CD4-positive, CD25-positive, alpha-beta regulatory T cell (primary cell): ENCODE measurements at regions not wholly inside any gene's neighbourhood (a gene's known extent, or its start where the extent isn't known, plus 50 kb on each side); places are given as distances from the start of the nearest gene placed in this dataset.
A peak's percentile ranks its signal among the peaks of the same experiment; 100 is the strongest.
"Not testable (repeated sequence)": the region's sequence is repeated elsewhere in the genome, so short reads cannot be mapped to it uniquely, and the experiment has no call there.

Source experiments
- ATAC-seq, 2 donors: fragments of 150-1000 bp; cut with Tn5 transposase; one replicate each; pipeline ENCODE4 v1.10.0; 2021; ENCODE audit warnings: low read depth in 2 of 2, moderate number of reproducible peaks in 2 of 2, moderate library complexity in 1 of 2
- DNase-seq, 3 donors: peaks; one replicate each; pipeline versions ENCODE4 v3.0.0 to v3.0.0-alpha.2; 2012 to 2022; ENCODE audit warnings: mixed read lengths in 1 of 3
- H3K27ac ChIP-seq: one replicate; pipeline ENCODE4 v1.7.0; 2013; ENCODE audit warnings: mild to moderate bottlenecking, low read length; ENCODE audit not compliant: insufficient read depth, poor library complexity, severe bottlenecking
- H3K27me3 ChIP-seq: one replicate; pipeline ENCODE4 v1.7.0; 2013; ENCODE audit warnings: low read length; ENCODE audit not compliant: control insufficient read depth, insufficient read depth
- H3K36me3 ChIP-seq: one replicate; pipeline ENCODE4 v1.7.0; 2013; ENCODE audit warnings: mild to moderate bottlenecking, low read length, moderate library complexity; ENCODE audit not compliant: control insufficient read depth, insufficient read depth
- H3K4me1 ChIP-seq: 2 replicates; pipeline ENCODE4 v1.7.0; 2013; ENCODE audit warnings: mild to moderate bottlenecking, low read length; ENCODE audit not compliant: insufficient read depth, control insufficient read depth, poor library complexity, severe bottlenecking
- H3K4me3 ChIP-seq: one replicate; pipeline ENCODE4 v1.7.0; 2013; ENCODE audit warnings: low read depth, mild to moderate bottlenecking, low read length, moderate library complexity
- H3K9me3 ChIP-seq, 2 experiments: 1 replicate in 1 of 2; 2 replicates in 1 of 2; pipeline ENCODE4 v1.7.0; 2013; ENCODE audit warnings: low read length in 2 of 2, mild to moderate bottlenecking in 1 of 2, moderate library complexity in 1 of 2; ENCODE audit not compliant: control insufficient read depth in 2 of 2
- H3K27ac Mint-ChIP-seq, 3 donors: one replicate each; pipeline ENCODE4 v1.8.0; 2020 to 2022; ENCODE audit warnings: mild to moderate bottlenecking in 3 of 3, mixed read lengths in 3 of 3, moderate library complexity in 2 of 3
- H3K27me3 Mint-ChIP-seq: one replicate; pipeline ENCODE4 v1.8.0; 2022; ENCODE audit warnings: mild to moderate bottlenecking, mixed read lengths
- H3K36me3 Mint-ChIP-seq: one replicate; pipeline ENCODE4 v1.8.0; 2020; ENCODE audit warnings: mixed read lengths
- H3K4me1 Mint-ChIP-seq, 4 donors: one replicate each; pipeline ENCODE4 v1.8.0; 2020 to 2022; ENCODE audit warnings: mixed read lengths in 4 of 4, mild to moderate bottlenecking in 1 of 4
- H3K4me3 Mint-ChIP-seq, 4 donors: one replicate each; pipeline ENCODE4 v1.8.0; 2020 to 2022; ENCODE audit warnings: mild to moderate bottlenecking in 4 of 4, mixed read lengths in 4 of 4, moderate library complexity in 3 of 4
- H3K9me3 Mint-ChIP-seq, 7 donors: one replicate each; pipeline ENCODE4 v1.8.0; 2020 to 2022; ENCODE audit warnings: mixed read lengths in 7 of 7, mild to moderate bottlenecking in 3 of 7, moderate library complexity in 2 of 7

GRCh38 chr12:54125708-54126028 is 63.1 kb downstream of the SMUG1 start:
- peaks cover 79% of the 10 kb centered on the region for H3K27me3 Mint-ChIP-seq
- not testable (repeated sequence) for H3K36me3 Mint-ChIP-seq, H3K27ac Mint-ChIP-seq

GRCh38 chr12:54126029-54126695 is 62.6 kb downstream of the SMUG1 start:
- Mint-ChIP-seq H3K27ac (no peak overlapping the region), H3K27me3 (peaks cover 79% of the 10 kb centered on the region), H3K4me3 (peak overlapping the region in 2 of 4 donors; percentile 52 to 53), H3K36me3 (no peaks in the 10 kb centered on the region), H3K9me3 (peaks cover 0 to 5% (median 0%) of the 10 kb centered on the region in 7 donors), H3K4me1 (peaks cover 0 to 19% (median 5%) of the 10 kb centered on the region in 4 donors)
- ATAC-seq (no peak), DNase-seq (no peak)
- Histone ChIP-seq H3K4me3 (no peak overlapping the region), H3K4me1 (peaks cover 16% of the 10 kb centered on the region), H3K27me3 (peaks cover 15% of the 10 kb centered on the region), H3K9me3 (no peaks in the 10 kb centered on the region), H3K36me3 (no peaks in the 10 kb centered on the region), H3K27ac (no peak overlapping the region)

More at GRCh38 chr12:54125708-54126028, 63.1 kb downstream of the SMUG1 start:
- Histone ChIP-seq H3K27me3 (peaks cover 15% of the 10 kb centered on the region), H3K4me1 (peaks cover 16% of the 10 kb centered on the region)
- not testable (repeated sequence) for H3K36me3 ChIP-seq, ATAC-seq, H3K27ac ChIP-seq, H3K4me3 ChIP-seq, DNase-seq, H3K9me3 Mint-ChIP-seq, H3K9me3 ChIP-seq
- Mint-ChIP-seq H3K4me3 (peak overlapping the region; percentile 10 to 77 (median 60)), H3K4me1 (peaks cover 0 to 19% (median 5%) of the 10 kb centered on the region in 4 donors)

GRCh38 chr12:54126696-54127537 is 61.9 kb downstream of the SMUG1 start:
- Histone ChIP-seq H3K27ac (no peak overlapping the region), H3K4me1 (peaks cover 16% of the 10 kb centered on the region), H3K27me3 (peaks cover 14% of the 10 kb centered on the region), H3K36me3 (no peaks in the 10 kb centered on the region), H3K4me3 (no peak overlapping the region), H3K9me3 (no peaks in the 10 kb centered on the region)
- H3K9me3 Mint-ChIP-seq, result peaks cover 0 to 5% (median 0%) of the 10 kb centered on the region in 7 donors
- H3K27ac Mint-ChIP-seq, result no peak overlapping the region
- H3K36me3 Mint-ChIP-seq, result no peaks in the 10 kb centered on the region
- peaks cover 75% of the 10 kb centered on the region for H3K27me3 Mint-ChIP-seq
- H3K4me3 Mint-ChIP-seq, result peak overlapping the region in 2 of 4 donors; percentile 53 to 62
- no peak for ATAC-seq
- H3K4me1 Mint-ChIP-seq, result peaks cover 0 to 19% (median 5%) of the 10 kb centered on the region in 4 donors
- no peak for DNase-seq

GRCh38 chr12:54127538-54128259 is 61.1 kb downstream of the SMUG1 start:
- Mint-ChIP-seq H3K4me3 (no peak overlapping the region), H3K9me3 (peaks cover 0 to 5% (median 0%) of the 10 kb centered on the region in 7 donors), H3K27ac (no peak overlapping the region), H3K4me1 (peaks cover 0 to 19% (median 5%) of the 10 kb centered on the region in 4 donors), H3K36me3 (no peaks in the 10 kb centered on the region), H3K27me3 (peaks cover 72% of the 10 kb centered on the region)
- no peaks in the 10 kb centered on the region for H3K9me3 ChIP-seq
- no peak overlapping the region for H3K4me3 ChIP-seq
- no peak overlapping the region for H3K27ac ChIP-seq
- peaks cover 14% of the 10 kb centered on the region for H3K27me3 ChIP-seq
- DNase-seq, result no peak
- no peaks in the 10 kb centered on the region for H3K36me3 ChIP-seq
- H3K4me1 ChIP-seq, result peaks cover 16% of the 10 kb centered on the region
- no peak for ATAC-seq

- no peak overlapping the region for H3K4me3 Mint-ChIP-seq
Measured at GRCh38 chr12:54128416-54128815, 60.4 kb downstream of the SMUG1 start.

GRCh38 chr12:54129028-54129903 is 59.5 kb downstream of the SMUG1 start:
- H3K4me3 Mint-ChIP-seq, result no peak overlapping the region
- H3K27me3 Mint-ChIP-seq, result peaks cover 70% of the 10 kb centered on the region
- no peaks in the 10 kb centered on the region for H3K36me3 ChIP-seq
- H3K4me3 ChIP-seq, result no peak overlapping the region
- H3K27me3 ChIP-seq, result peaks cover 12% of the 10 kb centered on the region
- H3K27ac ChIP-seq, result no peak overlapping the region
- ATAC-seq, result no peak
- peaks cover 16% of the 10 kb centered on the region for H3K4me1 ChIP-seq
- H3K4me1 Mint-ChIP-seq, result peaks cover 0 to 19% (median 5%) of the 10 kb centered on the region in 4 donors
- DNase-seq, result no peak
- H3K36me3 Mint-ChIP-seq, result no peaks in the 10 kb centered on the region
- H3K27ac Mint-ChIP-seq, result no peak overlapping the region
- H3K9me3 ChIP-seq, result no peaks in the 10 kb centered on the region
- peaks cover 0 to 5% (median 0%) of the 10 kb centered on the region in 7 donors for H3K9me3 Mint-ChIP-seq

More at GRCh38 chr12:54128416-54128815, 60.4 kb downstream of the SMUG1 start:
- Histone ChIP-seq H3K4me1 (peaks cover 16% of the 10 kb centered on the region), H3K36me3 (no peaks in the 10 kb centered on the region), H3K27ac (no peak overlapping the region), H3K27me3 (peaks cover 14% of the 10 kb centered on the region), H3K9me3 (no peaks in the 10 kb centered on the region), H3K4me3 (no peak overlapping the region)
- peak overlapping the region in 1 of 3 donors; percentile 32 for H3K27ac Mint-ChIP-seq
- H3K4me1 Mint-ChIP-seq, result peaks cover 0 to 19% (median 5%) of the 10 kb centered on the region in 4 donors
- no peaks in the 10 kb centered on the region for H3K36me3 Mint-ChIP-seq
- DNase-seq (no peak), ATAC-seq (no peak)
- H3K27me3 Mint-ChIP-seq, result peaks cover 71% of the 10 kb centered on the region
- H3K9me3 Mint-ChIP-seq, result peaks cover 0 to 5% (median 0%) of the 10 kb centered on the region in 7 donors
